Mucosa of rectum (tissue), 2 donors: ENCODE measurements at regions not wholly inside any gene's neighbourhood (a gene's known extent, or its start where the extent isn't known, plus 50 kb on each side); places are given as distances from the start of the nearest gene placed in this dataset.
"Not testable (repeated sequence)": the region's sequence is repeated elsewhere in the genome, so short reads cannot be mapped to it uniquely, and the experiment has no call there.

Source experiments
- H3K27ac ChIP-seq, 2 donors: one replicate each; pipeline ENCODE4 v1.7.0; 2013; ENCODE audit warnings: inconsistent platforms in 2 of 2, low read depth in 2 of 2, low read length in 2 of 2
- H3K27me3 ChIP-seq, 2 donors: one replicate each; pipeline ENCODE4 v1.7.0; 2013; ENCODE audit warnings: low read length in 2 of 2; ENCODE audit not compliant: control insufficient read depth in 2 of 2, insufficient read depth in 2 of 2
- H3K36me3 ChIP-seq, 2 donors: one replicate each; pipeline ENCODE4 v1.7.0; 2013; ENCODE audit warnings: low read length in 2 of 2; ENCODE audit not compliant: control insufficient read depth in 2 of 2, insufficient read depth in 2 of 2
- H3K4me1 ChIP-seq, 2 donors: one replicate each; pipeline ENCODE4 v1.7.0; 2013; ENCODE audit warnings: low read length in 2 of 2, mild to moderate bottlenecking in 1 of 2; ENCODE audit not compliant: control insufficient read depth in 2 of 2, insufficient read depth in 2 of 2
- H3K4me3 ChIP-seq, 2 donors: one replicate each; pipeline ENCODE4 v1.7.0; 2013; ENCODE audit warnings: low read length in 2 of 2
- H3K9ac ChIP-seq, 2 donors: one replicate each; pipeline ENCODE4 v1.7.0; 2013; ENCODE audit warnings: low read length in 2 of 2, low read depth in 1 of 2, mild to moderate bottlenecking in 1 of 2
- H3K9me3 ChIP-seq, 2 donors: one replicate each; pipeline ENCODE4 v1.7.0; 2013; ENCODE audit warnings: low read length in 2 of 2; ENCODE audit not compliant: control insufficient read depth in 2 of 2
- donor health status: healthy.
- donor health status: Normal muscosa, but diverticular disease.

- Histone ChIP-seq H3K27me3 (no peaks in the 10 kb centered on the region), H3K4me3 (no peak overlapping the region)
These were observed 293.2 kb upstream of the PCDH18 start for GRCh38 chr4:137825505-137825904.

DNA sequence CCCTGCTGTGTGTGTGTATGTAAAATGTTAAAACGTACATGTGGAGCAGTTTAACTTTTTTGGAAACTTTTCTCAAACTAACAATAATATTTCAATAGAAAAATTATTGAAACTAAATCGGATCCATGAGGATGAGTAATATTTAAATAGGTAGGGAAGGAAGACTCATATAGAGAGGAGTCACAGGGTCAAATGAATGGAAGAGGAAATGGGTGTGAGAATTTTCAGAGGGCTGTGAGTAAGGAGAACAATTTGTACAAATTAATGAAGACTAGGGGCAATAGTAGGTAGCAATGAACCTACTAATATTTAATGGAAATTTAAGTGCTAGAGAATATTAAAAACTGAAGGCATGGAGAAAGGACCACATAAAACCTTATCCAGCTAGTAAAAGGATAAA is 290.7 kb upstream of the PCDH18 start:
- Histone ChIP-seq H3K9me3 (no peaks in the 10 kb centered on the region), H3K27me3 (no peaks in the 10 kb centered on the region), H3K27ac (no peak overlapping the region), H3K4me1 (no peaks in the 10 kb centered on the region), H3K9ac (no peak overlapping the region), H3K36me3 (no peaks in the 10 kb centered on the region), H3K4me3 (no peak overlapping the region)

More at GRCh38 chr4:137825505-137825904, 293.2 kb upstream of the PCDH18 start:
- Histone ChIP-seq H3K4me1 (no peaks in the 10 kb centered on the region), H3K36me3 (no peaks in the 10 kb centered on the region), H3K9me3 (no peaks in the 10 kb centered on the region), H3K27ac (no peak overlapping the region), H3K9ac (no peak overlapping the region)

DNA sequence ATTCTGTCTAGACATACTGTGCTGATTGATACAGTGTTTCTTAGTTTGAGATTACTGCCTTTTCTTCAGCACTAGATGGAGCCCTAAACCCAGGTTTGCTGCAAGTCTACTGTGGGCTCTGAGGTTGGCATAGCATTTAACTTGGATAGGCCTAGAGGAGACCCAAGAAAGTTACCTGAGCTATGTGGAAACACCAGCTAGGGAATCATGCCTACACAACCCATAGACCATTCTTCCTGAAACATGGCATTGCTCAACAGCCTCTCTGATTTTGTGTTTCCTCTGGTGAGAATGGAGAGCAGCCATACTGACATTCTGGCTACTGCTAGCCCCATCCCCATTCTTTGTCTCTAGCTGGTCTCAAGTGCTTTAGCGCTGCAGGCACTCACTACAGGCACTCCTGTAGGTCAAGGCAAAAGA is 287.7 kb upstream of the PCDH18 start:
- Histone ChIP-seq H3K4me1 (no peaks in the 10 kb centered on the region), H3K27me3 (no peaks in the 10 kb centered on the region), H3K9me3 (no peaks in the 10 kb centered on the region), H3K27ac (no peak overlapping the region), H3K36me3 (no peaks in the 10 kb centered on the region), H3K9ac (no peak overlapping the region), H3K4me3 (no peak overlapping the region)

DNA sequence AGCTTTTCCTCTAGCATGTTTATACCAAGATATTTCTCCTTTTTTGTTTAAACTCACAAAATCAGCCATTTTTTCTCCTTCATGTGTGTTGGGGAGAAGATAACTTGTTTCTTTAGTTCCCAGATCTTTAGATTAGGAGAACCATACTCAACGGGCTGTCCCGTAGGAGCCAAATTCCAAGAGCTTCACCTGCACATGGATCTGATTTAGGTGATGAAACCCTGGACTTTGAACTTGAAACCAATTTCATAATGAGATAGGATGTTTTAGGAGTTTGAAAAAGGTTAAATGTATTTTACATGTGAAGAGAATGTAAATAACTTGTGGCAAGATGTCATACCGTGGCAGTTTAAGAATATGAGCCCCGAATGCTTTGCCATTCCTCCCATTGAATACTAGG is 280.0 kb upstream of the PCDH18 start:
- Histone ChIP-seq H3K9ac (no peak overlapping the region), H3K4me3 (no peak overlapping the region), H3K4me1 (no peaks in the 10 kb centered on the region), H3K27ac (no peak overlapping the region), H3K27me3 (no peaks in the 10 kb centered on the region), H3K36me3 (no peaks in the 10 kb centered on the region), H3K9me3 (no peaks in the 10 kb centered on the region)

DNA sequence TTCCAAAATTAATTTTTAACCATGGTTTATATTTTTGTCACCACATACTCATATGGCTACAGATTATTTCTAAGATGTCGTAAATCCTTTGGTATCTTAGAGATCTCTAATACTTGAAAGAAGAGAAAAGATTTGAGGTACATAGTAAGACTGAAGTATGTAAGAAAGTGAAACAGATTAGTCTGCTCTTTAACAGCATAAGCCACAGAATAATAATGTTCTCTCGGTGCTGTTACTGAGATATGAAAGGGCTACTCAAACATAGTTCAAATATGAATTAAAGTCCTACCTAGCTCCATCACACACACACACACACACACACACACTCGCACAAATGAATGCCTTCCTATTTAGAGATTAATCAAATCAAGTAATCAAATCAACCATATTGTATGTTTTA is 274.1 kb upstream of the PCDH18 start:
- Histone ChIP-seq H3K9ac (no peak overlapping the region), H3K4me1 (no peaks in the 10 kb centered on the region), H3K27me3 (no peaks in the 10 kb centered on the region), H3K36me3 (no peaks in the 10 kb centered on the region), H3K4me3 (no peak overlapping the region), H3K9me3 (no peaks in the 10 kb centered on the region), H3K27ac (no peak overlapping the region)

- H3K4me3 ChIP-seq, result no peak overlapping the region
These were observed 272.7 kb upstream of the PCDH18 start for GRCh38 chr4:137804906-137805495.

DNA sequence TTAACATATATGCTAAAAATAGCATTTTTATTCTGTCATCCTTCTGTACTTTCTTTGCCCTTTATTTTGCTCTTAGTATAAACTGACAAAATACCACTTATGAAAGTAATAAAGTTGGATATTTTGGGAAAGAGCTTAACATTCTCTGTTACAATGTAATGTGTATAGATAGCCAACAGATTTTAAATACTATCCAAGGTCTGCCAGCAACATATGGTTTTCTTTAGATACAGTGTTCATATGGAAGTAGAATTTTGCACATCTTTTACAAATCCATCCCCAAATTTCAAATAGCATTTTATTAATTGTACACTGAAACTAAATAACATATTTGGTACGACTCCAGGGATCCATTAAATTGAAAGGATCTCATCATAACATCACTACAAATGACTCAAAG is 268.6 kb upstream of the PCDH18 start:
- Histone ChIP-seq H3K27ac (no peak overlapping the region), H3K9ac (no peak overlapping the region), H3K36me3 (no peaks in the 10 kb centered on the region)

More at GRCh38 chr4:137804906-137805495, 272.7 kb upstream of the PCDH18 start:
- Histone ChIP-seq H3K4me1 (no peaks in the 10 kb centered on the region), H3K36me3 (no peaks in the 10 kb centered on the region), H3K27me3 (no peaks in the 10 kb centered on the region), H3K9ac (no peak overlapping the region), H3K9me3 (no peaks in the 10 kb centered on the region), H3K27ac (no peak overlapping the region)

DNA sequence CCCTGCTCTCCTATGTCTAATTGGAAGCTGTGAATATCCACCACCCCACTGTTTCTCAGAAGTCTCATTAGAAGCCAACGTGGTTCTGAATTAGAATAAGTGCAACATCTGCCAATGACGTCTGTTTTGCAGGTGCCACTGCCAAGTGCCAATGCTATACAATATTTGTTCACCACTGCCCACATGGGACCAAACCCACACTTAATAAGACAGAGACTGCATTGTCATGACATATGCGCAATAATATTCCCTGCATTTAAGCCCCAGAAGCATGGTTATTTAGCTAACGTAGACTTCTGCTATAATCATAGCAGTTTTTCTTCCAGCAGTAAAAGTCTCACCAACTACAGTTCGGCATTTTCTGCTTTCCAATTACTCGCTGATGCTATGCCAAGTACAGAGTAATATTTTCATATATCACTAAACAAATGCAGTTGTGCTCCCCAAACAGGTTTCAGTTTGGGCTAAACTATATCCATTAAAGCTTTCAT is 262.5 kb upstream of the PCDH18 start:
- Histone ChIP-seq H3K36me3 (no peaks in the 10 kb centered on the region), H3K9ac (no peak overlapping the region), H3K4me3 (no peak overlapping the region), H3K4me1 (no peaks in the 10 kb centered on the region), H3K9me3 (no peaks in the 10 kb centered on the region), H3K27ac (no peak overlapping the region), H3K27me3 (no peaks in the 10 kb centered on the region)

More for the DNA sequence above, 268.6 kb upstream of the PCDH18 start:
- no peaks in the 10 kb centered on the region for H3K9me3 ChIP-seq
- no peaks in the 10 kb centered on the region for H3K27me3 ChIP-seq
- no peaks in the 10 kb centered on the region for H3K4me1 ChIP-seq
- no peak overlapping the region for H3K4me3 ChIP-seq

- H3K4me3 ChIP-seq, H3K36me3 ChIP-seq, H3K9ac ChIP-seq, H3K27me3 ChIP-seq, H3K9me3 ChIP-seq, H3K27ac ChIP-seq, H3K4me1 ChIP-seq: not testable (repeated sequence)
These were observed 257.0 kb upstream of the PCDH18 start for GRCh38 chr4:137789263-137789662.

DNA sequence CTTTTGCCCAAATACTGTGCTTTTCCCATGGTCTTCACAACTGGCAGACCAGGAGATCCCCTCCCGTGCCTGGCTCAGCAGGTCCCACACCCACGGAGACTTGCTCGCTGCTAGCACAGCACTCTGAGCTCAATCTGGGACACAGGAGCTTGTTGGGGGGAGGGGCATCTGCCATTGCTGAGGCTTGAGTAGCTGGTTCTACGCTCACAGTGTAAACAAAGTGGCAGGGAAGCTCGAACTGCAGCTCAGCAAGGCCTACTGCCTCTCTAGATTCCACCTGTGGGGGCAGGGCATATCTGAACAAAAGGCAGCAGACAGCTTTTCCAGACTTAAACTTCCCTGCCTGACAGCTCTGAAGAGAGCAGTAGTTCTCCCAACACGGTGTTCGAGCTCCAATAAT is 251.6 kb upstream of the PCDH18 start:
- H3K9ac ChIP-seq, H3K27me3 ChIP-seq, H3K36me3 ChIP-seq, H3K4me3 ChIP-seq, H3K9me3 ChIP-seq, H3K27ac ChIP-seq, H3K4me1 ChIP-seq: not testable (repeated sequence)

DNA sequence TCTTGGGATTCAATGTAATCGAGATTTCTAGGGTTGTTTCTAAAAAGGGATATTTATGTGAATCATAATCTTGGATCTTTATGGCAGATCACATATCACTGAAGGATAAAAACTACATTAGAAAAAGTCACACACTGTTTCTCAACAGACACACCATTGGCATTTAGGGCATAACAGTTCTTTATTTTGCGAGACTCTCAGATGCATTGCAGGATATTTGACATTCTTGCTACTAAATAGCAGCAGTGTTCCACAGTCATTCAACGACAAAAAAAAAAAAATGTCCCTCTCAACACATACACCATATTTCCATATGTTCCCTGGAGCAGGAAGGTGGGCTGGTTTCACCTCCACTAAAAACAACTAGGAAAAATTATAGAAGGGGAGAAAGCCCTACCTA is 243.4 kb upstream of the PCDH18 start:
- Histone ChIP-seq H3K4me3 (no peak overlapping the region), H3K9ac (no peak overlapping the region), H3K27me3 (no peaks in the 10 kb centered on the region), H3K27ac (no peak overlapping the region), H3K9me3 (no peaks in the 10 kb centered on the region), H3K4me1 (no peaks in the 10 kb centered on the region), H3K36me3 (no peaks in the 10 kb centered on the region)
